SK-MEL-5 (cell line): ENCODE measurements at regions not wholly inside any gene's neighbourhood (a gene's known extent, or its start where the extent isn't known, plus 50 kb on each side); places are given as distances from the start of the nearest gene placed in this dataset.
A peak's percentile ranks its signal among the peaks of the same experiment; 100 is the strongest.

Experiments used
- DNase-seq: peaks from one replicate; pipeline ENCODE4 v3.0.0-alpha.2; 2016; ENCODE audit warnings: low read depth, low spot score
- in situ Hi-C: cut with HindIII; loops from 2 replicates; pipeline ENCODE4 v1.10.0; 2016; ENCODE audit warnings: low sequenced_read_pairs, high pct_unique_total_duplicates, low pct_unique_long_range_greater_than_20kb

DNA sequence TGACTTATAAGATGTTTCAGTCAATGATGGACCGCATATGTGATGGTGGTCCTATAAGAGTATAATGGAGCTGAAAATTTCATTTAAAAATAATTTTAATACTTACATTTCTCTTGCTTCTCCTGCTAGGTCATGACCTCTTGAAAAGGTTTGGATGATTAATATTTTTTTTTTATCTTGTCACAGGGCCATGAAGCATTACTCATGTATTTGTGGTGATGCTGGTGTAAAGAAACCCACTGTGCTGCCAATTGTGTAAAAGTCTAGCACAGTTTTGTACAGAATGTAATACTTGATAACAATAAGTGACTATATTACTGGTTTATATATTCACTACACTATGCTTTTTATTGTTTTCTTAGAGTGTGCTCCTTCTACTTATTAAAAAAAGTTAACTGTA, 124.2 kb upstream of the CELF4 start:
- no peak for DNase-seq
- in situ Hi-C loops = no loop called here

DNA sequence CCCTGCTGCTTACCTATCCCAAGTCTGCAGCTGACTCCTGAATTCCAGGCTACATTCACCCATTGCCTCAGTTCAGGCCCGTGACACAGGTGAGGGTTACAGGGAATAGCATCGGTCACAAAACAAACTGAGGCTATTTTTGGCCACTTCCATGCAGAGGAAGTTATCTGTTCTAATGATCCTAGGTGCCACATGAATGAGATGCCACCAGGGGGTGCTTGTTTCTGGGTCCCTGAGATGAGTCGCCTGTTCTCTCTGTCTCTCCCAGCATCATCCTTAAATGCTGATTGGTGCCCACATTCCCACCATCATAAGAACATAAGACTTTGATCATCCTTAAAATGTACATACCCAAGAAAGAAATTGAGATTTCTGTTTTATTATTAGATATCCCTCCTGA, 119.0 kb upstream of the CELF4 start:
- in situ Hi-C loops = no loop called here
- no peak for DNase-seq

DNA sequence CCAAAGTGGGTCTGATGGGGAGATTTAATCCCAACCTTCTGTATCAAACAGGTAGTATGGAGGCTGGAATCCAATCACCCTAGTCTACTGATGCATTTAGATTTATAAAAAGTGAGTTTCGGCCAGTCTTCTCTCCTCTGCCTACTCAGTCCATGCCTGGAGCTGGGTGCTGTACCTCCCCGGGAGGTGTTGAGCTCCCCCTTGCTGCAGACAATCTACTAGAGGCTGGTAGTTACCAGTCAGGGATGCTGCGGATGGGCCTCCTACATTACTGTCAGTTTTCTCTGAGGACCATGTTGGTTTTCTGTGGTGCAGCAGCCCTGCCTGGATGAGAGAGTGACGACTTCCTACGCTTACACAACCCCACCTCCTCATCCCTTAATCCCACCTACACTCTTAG, 118.6 kb upstream of the CELF4 start:
- DNase-seq = no peak
- in situ Hi-C loops = no loop called here

DNA sequence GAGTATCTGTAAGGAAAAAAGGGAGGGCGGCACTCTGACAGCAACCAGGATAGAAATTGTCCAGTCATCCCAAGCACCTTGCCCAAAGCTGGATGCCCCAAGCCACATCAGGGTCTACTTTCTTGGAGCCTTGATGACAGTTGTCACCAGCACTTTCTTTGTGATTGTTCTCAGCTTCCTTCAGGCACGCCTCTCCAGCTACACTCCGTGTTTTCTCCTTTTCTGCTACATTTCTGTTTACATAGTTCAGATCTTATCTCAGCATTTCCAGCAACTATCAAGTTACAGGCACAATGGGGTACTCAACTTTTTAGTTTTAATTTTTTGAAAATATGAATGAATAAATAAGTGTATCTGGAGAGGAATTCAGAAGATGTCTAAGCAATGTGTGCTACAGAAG, 115.3 kb upstream of the CELF4 start:
- in situ Hi-C loops = no loop called here
- no peak for DNase-seq

DNA sequence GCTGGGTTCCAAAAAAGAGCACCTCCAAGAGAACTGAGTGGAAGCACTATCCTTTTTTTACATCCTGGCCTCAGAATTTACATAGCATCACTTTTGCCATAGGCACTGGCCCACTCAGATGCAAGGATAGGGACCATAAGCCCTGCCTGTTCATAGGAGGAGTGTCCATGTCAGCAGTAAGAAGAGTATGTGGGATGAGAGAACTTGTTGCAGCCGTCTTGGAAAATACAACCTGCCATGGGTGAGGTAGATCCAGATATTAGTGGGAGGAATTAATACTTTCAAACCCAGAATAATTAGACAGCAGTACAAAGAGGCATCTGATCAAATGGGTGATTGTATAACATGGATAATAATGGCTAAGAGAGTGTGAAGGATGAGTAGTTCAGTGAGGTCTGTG, 110.7 kb upstream of the CELF4 start:
- no peak for DNase-seq
- in situ Hi-C loops = no loop called here

DNA sequence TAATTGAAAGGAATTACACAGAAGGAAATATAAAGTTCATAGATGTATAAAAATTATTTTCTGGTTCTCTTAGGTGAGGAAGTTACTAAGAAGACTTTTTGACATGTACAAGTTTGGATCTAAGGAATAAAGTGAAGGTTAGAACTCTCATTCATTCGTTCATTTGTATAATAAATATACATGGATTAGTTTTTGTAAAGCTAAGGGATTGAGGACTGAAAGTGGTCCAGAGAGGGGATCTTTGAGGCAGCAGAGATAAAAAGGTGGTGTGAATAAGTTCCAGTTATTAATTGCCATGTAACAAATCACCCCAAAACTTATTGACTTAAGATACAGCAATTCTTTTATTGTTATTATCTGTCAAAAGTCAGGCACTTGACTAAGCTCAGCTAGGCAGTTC, 110.1 kb upstream of the CELF4 start:
- in situ Hi-C loops = no loop called here
- DNase-seq = no peak

DNA sequence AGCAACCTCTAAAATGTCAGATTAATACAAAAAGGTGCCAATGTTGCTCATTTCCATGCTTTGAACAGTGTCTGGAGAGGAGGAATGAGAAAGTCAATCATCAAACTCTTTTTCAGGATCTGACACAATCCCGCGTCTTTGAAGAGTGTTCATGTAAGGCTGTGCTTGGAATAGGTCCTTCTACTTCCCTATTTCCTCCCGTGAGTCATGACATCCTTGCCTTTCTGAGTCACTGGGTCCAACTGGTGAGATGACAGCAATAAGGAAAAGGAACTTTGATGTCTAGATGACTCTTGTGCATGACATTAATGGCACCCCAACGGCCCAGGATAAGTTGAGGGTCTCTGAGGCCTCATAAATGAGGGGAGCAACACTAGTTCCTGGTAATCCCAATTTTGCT, 109.0 kb upstream of the CELF4 start:
- in situ Hi-C loops = no loop called here
- no peak for DNase-seq

DNA sequence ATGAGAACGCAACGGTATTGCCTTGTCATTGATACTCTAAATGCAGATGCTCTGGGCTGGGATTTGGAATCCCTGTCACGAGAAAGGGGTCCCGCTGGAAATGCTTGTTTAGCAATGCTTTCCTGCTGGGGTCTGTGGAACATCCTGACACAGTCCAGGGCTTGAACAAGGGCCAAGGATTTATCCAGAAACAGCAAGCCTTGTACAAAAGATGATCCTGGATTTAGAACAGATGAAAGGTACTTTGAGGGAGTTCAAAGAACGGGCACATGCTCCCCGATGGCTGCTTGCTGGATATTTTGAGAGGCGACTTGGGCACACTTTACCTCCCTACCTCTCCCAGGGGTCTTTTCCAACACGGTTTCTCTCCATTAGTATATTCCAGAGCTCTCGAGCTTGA, 108.1 kb upstream of the CELF4 start:
- in situ Hi-C loops = no loop called here
- no peak for DNase-seq

DNA sequence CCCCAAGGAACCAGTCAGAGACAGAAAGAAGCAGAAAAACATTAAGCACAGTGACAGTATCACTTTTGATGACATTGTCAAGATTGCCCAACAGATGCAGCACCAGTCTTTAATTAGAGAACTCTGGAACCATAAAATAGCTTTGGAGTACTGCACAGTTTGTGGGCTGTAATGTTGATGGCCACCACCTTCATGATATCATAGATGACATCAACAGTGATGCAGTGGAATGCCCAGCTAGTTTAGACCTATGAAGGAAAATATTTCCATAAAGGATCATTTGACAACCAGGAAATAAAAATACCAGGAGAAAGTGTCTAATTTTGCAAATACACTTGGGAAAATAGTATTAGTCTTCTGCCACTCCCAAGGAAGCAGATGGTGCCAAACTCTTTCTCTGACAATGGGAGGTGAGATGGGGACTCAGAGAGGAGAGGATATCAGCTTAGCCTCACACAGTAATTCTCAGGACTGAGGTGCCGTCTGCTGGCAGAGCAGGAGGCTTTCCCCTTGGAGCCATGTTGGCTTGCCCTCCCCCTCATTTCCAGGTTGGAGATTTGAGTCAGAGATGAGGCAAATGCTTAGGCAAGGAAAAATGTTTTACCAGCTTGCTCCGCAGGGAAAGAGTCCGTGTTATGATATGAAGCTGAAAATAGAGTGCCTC, 107.5 kb upstream of the CELF4 start:
- in situ Hi-C loops = no loop called here
- DNase-seq = no peak

DNA sequence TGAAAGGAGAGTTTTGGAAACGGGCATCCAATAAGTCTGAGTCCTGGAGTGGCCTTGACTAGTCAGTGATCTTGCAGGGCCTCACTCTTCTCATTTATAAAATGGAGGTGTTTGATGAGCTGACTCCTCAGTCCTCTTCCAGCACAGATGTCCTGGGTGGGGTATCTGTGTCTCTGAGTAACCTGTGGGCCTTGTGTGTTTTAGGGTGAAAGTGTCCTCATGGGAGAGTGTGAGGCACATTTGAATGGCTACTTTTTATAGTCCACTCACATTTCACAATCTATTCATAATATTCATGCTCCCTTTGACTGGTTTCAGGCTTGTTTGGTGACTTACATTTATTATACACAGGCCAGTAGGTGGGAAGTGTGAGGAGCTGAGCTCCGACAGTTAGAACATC, 106.4 kb upstream of the CELF4 start:
- in situ Hi-C loops = no loop called here
- no peak for DNase-seq

DNA sequence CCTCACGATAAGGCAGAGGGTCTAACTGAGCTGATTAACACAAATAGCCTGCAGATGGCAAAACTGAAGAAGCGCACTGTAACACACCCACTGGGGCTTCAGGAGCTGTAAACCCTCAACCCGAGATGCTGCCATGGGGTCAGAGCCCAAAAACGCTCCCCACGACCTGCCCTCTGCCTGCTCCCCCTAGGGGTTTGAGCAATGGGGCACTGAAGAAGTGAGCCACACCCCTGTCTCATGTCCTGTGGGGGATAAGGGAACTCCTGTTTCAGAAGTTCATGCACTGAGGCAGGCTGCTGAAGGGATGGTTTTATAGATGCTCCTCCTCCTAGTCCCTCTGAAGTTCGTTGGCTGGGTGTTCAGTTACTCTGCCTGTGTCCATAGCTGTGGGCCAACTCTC, 105.9 kb upstream of the CELF4 start:
- in situ Hi-C loops = no loop called here
- no peak for DNase-seq

DNA sequence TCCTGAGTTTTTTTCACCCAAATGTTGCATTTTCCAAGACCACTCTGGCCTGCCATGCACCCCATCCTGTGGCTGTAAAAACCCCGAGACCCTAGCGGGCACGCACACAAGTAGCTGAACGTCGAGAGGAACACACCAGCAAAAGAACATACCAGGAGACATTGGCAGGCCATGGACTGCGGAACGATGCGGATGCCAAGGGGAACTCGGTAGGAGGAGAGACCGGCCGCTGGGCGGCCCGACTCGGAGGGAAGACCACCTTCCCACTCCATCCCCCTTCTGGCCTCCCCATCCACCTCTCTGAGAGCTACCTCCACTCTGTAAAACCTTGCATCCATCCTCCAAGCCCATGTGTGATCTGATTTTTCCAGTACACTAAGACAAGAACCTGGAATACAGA, 105.5 kb upstream of the CELF4 start:
- no peak for DNase-seq
- in situ Hi-C loops = no loop called here

DNA sequence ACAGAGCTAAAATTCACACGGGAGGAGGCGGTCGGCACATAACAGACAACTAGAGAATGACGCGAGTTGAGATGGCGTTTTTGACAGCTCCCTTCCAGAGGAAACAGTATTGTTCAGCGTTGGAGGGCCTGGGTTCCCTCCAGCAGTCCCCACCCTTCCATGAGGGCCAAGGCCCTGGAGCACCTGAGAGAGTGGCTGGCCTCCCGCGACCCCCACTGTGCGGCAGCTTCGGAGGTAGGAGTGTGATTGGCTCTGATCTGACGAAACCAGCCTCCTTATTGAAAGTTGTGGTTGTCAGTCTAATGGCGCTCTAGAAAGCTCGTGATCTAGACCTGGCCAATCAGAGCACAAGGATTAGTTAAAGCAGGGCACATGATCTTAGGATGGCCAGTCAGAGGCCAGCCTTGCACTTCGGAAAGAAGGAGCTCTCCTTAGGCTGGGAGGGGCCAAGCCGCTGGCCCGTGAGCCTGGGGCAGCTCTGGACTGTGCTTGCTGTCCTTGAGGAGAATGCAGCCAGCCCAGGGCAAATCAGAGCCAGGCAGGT, 104.5 kb upstream of the CELF4 start:
- in situ Hi-C loops = no loop called here
- DNase-seq = peak; percentile 9

DNA sequence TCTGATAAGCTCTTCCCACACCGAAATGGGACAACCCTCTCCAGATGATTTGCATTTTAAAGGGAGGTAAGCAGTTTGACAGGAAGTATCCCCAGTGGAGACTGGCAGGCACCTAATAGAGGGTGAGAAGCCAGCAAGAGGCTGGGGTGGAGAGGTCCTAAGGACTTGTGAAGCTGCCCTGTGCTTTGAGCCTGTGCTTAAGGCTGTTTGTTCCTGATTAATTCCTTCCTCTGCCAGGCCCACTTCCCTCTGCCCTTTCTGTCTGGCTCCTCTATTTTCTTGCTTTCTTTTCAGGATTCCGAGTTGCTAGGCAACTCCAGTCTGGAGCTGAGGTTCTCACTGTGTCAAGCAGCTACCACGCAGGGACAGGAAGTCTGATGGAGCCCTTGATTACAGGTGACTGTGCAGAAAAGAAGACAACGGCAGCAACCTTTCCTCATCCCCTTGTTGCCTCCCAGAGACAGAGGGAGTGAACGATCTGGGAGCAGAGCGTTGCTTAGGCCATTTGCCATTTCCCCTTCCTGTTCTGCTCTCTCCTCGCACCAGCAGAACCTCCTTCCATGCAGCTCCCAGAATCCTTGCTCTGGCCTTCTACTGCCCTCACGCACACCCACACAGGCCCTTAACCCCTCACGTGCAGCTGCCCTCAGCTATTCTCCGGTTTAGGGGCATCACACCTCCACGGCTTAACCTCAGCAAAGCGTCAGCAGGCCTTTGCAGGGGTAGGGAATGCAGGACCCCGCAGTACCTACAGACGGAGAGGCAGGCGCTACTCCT, 103.6 kb upstream of the CELF4 start:
- no peak for DNase-seq
- in situ Hi-C loops = no loop called here

DNA sequence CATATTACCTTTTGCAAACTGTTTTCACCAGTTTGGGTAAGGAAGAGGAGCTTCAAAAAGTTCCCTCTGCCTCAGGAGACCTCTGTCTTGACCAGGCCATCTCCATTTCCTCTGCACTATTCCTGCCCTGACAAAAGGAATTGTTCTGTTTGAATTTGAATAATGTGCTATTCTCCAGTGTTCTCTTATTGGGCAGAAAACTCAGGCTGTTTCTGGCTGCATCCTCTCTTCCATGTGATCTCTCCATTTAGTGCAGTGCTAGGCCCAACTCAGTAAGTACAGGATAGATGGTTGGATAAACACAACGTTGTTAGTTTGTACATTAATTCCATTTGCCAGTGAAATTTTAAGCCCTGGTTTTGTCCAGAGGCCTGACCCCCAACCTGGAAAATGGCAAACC, 102.2 kb upstream of the CELF4 start:
- DNase-seq = no peak
- in situ Hi-C loops = no loop called here

DNA sequence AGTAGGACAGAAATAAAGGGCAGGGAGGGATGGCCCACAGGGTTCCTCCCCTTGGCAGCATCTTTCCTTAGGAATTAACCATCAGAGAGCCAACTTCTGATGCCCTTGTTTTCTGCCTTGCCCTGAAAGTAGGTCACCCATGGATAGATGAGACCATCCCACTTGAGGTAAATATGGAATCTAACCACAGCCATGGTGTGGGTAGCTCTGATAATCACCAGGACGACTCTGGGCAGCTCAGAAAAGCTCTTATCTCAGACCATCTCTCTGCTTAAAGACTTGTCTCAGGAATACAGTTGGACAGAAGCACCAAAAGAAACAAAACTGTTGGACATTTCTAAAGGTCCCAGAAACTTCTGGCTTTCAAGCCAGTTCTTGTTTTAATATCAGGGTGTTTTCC, 101.4 kb upstream of the CELF4 start:
- in situ Hi-C loops = no loop called here
- DNase-seq = no peak

DNA sequence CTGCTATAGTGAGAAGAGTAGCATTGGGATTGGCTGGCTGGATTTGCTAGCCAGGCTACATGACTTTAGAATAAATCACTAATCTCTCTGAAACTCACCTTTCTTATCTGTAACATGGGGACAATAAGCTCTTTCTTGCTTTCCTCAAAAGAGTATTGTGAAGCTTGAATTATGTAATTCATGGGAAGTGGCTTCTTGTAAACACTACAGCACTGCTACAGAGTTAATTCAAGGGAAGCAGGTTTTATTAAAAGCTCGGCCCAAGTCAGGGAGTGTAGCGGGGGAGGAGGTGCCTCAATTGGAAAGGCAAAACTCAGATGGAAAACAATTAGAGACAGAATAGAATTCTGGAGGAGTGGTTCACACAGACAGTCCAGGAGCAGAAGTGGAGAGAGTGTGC, 100.9 kb upstream of the CELF4 start:
- in situ Hi-C loops = no loop called here
- DNase-seq = peak; percentile 1

DNA sequence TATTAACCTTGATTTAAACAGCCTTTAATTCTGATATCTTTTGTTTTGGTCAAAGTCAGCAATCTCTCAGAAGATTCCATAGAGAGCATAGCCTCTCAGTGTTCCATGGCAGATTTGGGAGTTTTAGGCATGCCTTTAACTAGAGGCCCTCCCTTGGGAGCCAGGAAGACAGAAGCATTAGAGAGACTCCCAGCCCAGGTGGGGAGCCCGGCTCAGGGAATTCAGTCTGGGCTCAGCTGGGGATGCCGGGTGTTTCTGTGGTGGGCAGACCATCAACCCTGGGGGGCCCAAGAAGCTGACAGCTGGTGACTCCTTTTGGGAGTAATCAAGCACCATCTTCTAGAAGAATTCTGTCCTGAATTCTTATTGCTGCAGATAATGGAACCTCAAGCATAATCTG, 99.7 kb upstream of the CELF4 start:
- in situ Hi-C loops = no loop called here

DNA sequence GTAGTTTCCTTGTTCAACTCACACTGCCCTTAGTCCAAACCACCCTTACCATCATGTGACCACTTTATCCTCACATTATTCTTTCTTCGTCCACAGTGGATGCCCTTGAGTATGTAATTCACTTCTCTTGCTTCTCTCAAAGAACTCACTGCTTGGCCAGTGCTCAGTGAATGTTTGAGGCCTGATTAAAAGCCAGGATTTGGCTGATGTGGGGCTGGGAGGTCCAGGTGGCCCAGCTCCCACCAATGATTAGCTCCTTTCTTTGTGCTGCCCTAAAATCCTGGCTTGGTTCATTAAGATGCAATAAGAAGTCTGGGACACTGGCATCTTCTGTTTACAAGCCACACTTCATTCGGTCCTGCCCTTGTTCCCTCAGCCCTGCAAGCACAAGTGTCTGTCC, 97.8 kb upstream of the CELF4 start:
- in situ Hi-C loops = no loop called here
- peak; percentile 6 for DNase-seq

More for the DNA sequence above, 99.7 kb upstream of the CELF4 start:
- no peak for DNase-seq
